ENCODE measurements at regions not wholly inside any gene's neighbourhood (a gene's known extent, or its start where the extent isn't known, plus 50 kb on each side); places are given as distances from the start of the nearest gene placed in this dataset.

DNA sequence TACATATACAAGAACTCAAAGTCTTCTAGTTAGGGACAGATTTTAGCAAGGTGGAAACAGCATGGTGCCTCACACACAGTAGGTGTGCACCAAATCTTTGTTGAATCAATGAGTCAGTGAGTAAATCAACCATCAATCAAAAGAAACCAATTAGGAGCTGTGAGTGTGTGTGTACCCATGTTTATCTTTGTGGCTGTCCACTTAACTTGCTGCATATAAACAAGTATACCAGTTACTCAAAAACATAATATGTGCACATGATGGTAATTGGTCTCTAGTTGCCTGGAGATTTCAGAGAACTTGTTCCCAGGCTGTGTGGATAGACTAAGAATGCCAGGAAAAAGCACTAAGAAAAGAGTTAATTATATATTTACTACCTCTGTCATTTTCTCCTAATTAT, 272.2 kb upstream of the CCL2 start:
- H3K27me3 ChIP-seq (ENCODE audit: control insufficient read depth in 2 of 2, insufficient read depth in 2 of 2, low read length in 2 of 2) = no peaks in the 10 kb centered on the region
- no peaks in the 10 kb centered on the region for H4K20me1 ChIP-seq (ENCODE audit: insufficient read depth, low read length)
- H3K36me3 ChIP-seq (replicated peaks in 1 of 2; ENCODE audit: control insufficient read depth in 1 of 2, insufficient read depth in 2 of 2, low read length in 2 of 2) = no peaks in the 10 kb centered on the region
- DNase-seq = no peak
- Mint-ChIP-seq H3K9me3 (peaks cover 0 to 2% (median 0%) of the 10 kb centered on the region in 7 donors), H3K27me3 (ENCODE audit: low read depth in 3 of 3) (peaks cover 0 to 2% (median 1%) of the 10 kb centered on the region in 3 donors), H3K27ac (no peak overlapping the region), H3K36me3 (no peaks in the 10 kb centered on the region), H3K4me1 (peaks cover 36% of the 10 kb centered on the region), H3K4me3 (no peak overlapping the region)
- H3K4me1 ChIP-seq (ENCODE audit: control insufficient read depth in 1 of 2, insufficient read depth in 2 of 2, low read length in 2 of 2) = peaks cover 32 to 35% of the 10 kb centered on the region in 2 donors
- H3K4me2 ChIP-seq (replicated peaks; ENCODE audit: extremely low read depth, low read length, poor library complexity, severe bottlenecking) = no peak overlapping the region
- no peaks in the 10 kb centered on the region for H3K79me2 ChIP-seq (ENCODE audit: insufficient read depth, low read length)
- intact Hi-C loops (cut with micrococcal nuclease) = no loop called here
- TF ChIP-seq, protein P1, sequence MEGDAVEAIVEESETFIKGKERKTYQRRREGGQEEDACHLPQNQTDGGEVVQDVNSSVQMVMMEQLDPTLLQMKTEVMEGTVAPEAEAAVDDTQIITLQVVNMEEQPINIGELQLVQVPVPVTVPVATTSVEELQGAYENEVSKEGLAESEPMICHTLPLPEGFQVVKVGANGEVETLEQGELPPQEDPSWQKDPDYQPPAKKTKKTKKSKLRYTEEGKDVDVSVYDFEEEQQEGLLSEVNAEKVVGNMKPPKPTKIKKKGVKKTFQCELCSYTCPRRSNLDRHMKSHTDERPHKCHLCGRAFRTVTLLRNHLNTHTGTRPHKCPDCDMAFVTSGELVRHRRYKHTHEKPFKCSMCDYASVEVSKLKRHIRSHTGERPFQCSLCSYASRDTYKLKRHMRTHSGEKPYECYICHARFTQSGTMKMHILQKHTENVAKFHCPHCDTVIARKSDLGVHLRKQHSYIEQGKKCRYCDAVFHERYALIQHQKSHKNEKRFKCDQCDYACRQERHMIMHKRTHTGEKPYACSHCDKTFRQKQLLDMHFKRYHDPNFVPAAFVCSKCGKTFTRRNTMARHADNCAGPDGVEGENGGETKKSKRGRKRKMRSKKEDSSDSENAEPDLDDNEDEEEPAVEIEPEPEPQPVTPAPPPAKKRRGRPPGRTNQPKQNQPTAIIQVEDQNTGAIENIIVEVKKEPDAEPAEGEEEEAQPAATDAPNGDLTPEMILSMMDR (IDR thresholded peaks at IDR 0.05) = no peak
- no peak overlapping the region for H3K9ac ChIP-seq (ENCODE audit: insufficient read depth, low read length, poor library complexity, severe bottlenecking)
- H3K27ac ChIP-seq (ENCODE audit: low read depth in 1 of 2, low read length in 2 of 2) = no peak overlapping the region
- H3K9me3 ChIP-seq (replicated peaks in 1 of 2; ENCODE audit: control insufficient read depth in 1 of 2, insufficient read depth in 1 of 2, low read length in 2 of 2) = no peaks in the 10 kb centered on the region
- H3K4me3 ChIP-seq (replicated peaks in 1 of 3; ENCODE audit: low read depth in 2 of 3, low read length in 3 of 3) = no peak overlapping the region
- H2AFZ ChIP-seq (ENCODE audit: insufficient read depth, low read depth, low read length, poor library complexity, severe bottlenecking) = no peak overlapping the region

DNA sequence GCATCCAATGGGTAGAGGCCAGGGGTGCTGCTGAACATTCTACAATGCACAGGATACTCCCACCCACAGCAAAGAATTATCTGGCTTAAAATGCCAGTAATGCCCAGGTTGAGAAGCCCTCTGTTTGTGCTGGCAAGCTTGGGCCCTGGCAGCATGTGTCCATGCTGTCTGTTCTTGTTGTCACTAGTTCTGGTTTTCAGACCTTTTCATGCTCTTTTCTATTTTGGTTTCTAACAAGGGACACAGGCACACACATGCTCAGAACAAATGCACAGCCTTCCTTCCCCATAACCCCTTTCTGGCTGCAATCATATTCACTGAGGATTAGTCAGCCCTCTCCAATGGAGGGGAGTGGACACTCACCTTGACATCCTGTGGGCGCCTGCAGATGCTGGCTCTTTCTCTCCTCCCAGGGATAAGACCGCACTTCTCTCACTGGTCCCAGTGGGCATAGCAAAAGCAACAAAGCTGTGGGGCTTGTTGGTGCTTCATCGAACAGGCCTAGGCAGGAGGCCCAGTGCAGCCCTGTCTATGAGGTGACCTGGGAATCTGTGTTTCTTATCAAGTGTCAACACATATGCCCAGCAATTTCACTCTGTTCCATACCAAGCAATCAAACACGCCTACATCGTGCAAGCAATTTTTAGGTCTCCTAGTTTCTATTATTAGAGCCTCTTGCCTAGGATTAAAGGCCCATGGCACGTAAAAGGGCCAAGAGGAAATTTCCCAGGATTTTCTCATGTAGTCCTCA, 271.1 kb upstream of the CCL2 start:
- Histone ChIP-seq H3K36me3 (replicated peaks in 1 of 2; ENCODE audit: control insufficient read depth in 1 of 2, insufficient read depth in 2 of 2, low read length in 2 of 2) (no peaks in the 10 kb centered on the region), H3K27me3 (ENCODE audit: control insufficient read depth in 2 of 2, insufficient read depth in 2 of 2, low read length in 2 of 2) (no peaks in the 10 kb centered on the region), H4K20me1 (ENCODE audit: insufficient read depth, low read length) (no peaks in the 10 kb centered on the region), H3K79me2 (ENCODE audit: insufficient read depth, low read length) (no peaks in the 10 kb centered on the region), H3K27ac (ENCODE audit: low read depth in 1 of 2, low read length in 2 of 2) (no peak overlapping the region), H2AFZ (ENCODE audit: insufficient read depth, low read depth, low read length, poor library complexity, severe bottlenecking) (no peak overlapping the region), H3K9me3 (replicated peaks in 1 of 2; ENCODE audit: control insufficient read depth in 1 of 2, insufficient read depth in 1 of 2, low read length in 2 of 2) (no peaks in the 10 kb centered on the region), H3K4me1 (ENCODE audit: control insufficient read depth in 1 of 2, insufficient read depth in 2 of 2, low read length in 2 of 2) (peaks cover 32 to 35% of the 10 kb centered on the region in 2 donors), H3K4me3 (replicated peaks in 1 of 3; ENCODE audit: low read depth in 2 of 3, low read length in 3 of 3) (no peak overlapping the region), H3K4me2 (replicated peaks; ENCODE audit: extremely low read depth, low read length, poor library complexity, severe bottlenecking) (no peak overlapping the region), H3K9ac (ENCODE audit: insufficient read depth, low read length, poor library complexity, severe bottlenecking) (no peak overlapping the region)
- no peak for DNase-seq
- peak overlapping the region in 1 of 7 donors; percentile 58 for H3K27ac Mint-ChIP-seq
- peaks cover 0 to 6% (median 2%) of the 10 kb centered on the region in 3 donors for H3K27me3 Mint-ChIP-seq (ENCODE audit: low read depth in 3 of 3)
- no peak overlapping the region for H3K4me3 Mint-ChIP-seq
- TF ChIP-seq, protein P1 (IDR thresholded peaks at IDR 0.05) = no peak
- intact Hi-C loops (cut with micrococcal nuclease) = no loop called here
- 96% methylated on average over 4 of the region's 6 CpGs for WGBS (ENCODE audit: insufficient coverage)
- no peaks in the 10 kb centered on the region for H3K36me3 Mint-ChIP-seq
- peaks cover 0 to 5% (median 1%) of the 10 kb centered on the region in 7 donors for H3K9me3 Mint-ChIP-seq
- H3K4me1 Mint-ChIP-seq = peaks cover 42% of the 10 kb centered on the region

All from CD14-positive monocyte (primary cell).